ENCODE measurements at regions not wholly inside any gene's neighbourhood (a gene's known extent, or its start where the extent isn't known, plus 50 kb on each side); places are given as distances from the start of the nearest gene placed in this dataset.

GRCh38 chr2:223442847-223443246 is 159.3 kb downstream of the SCG2 start:
- H3K79me2 ChIP-seq = no peaks in the 10 kb centered on the region
- no peak overlapping the region for H3K4me2 ChIP-seq (ENCODE audit: low read length)
- no peak overlapping the region for H3K27ac ChIP-seq
- no peaks in the 10 kb centered on the region for H3K9me3 ChIP-seq (ENCODE audit: control insufficient read depth, low read length)
- H2AFZ ChIP-seq = no peak overlapping the region
- no peaks in the 10 kb centered on the region for H3K27me3 ChIP-seq (ENCODE audit: control insufficient read depth, insufficient read depth, low read length)
- no peak for TF ChIP-seq CTCF (IDR thresholded peaks at IDR 0.05)
- no peak overlapping the region for H3K4me3 ChIP-seq (ENCODE audit: low read depth, low read length)
- no peaks in the 10 kb centered on the region for H3K36me3 ChIP-seq (ENCODE audit: control insufficient read depth, insufficient read depth, low read length)
- no peaks in the 10 kb centered on the region for H3K4me1 ChIP-seq
- no peak overlapping the region for H3K9ac ChIP-seq

- Histone ChIP-seq H3K9me3 (ENCODE audit: control insufficient read depth, low read length) (no peaks in the 10 kb centered on the region), H2AFZ (no peak overlapping the region), H3K4me3 (ENCODE audit: low read depth, low read length) (no peak overlapping the region), H3K4me1 (no peaks in the 10 kb centered on the region), H3K27me3 (ENCODE audit: control insufficient read depth, insufficient read depth, low read length) (no peaks in the 10 kb centered on the region), H3K4me2 (ENCODE audit: low read length) (no peak overlapping the region), H3K27ac (no peak overlapping the region), H3K9ac (no peak overlapping the region), H3K79me2 (no peaks in the 10 kb centered on the region), H3K36me3 (ENCODE audit: control insufficient read depth, insufficient read depth, low read length) (no peaks in the 10 kb centered on the region)
- TF ChIP-seq CTCF (IDR thresholded peaks at IDR 0.05) = no peak
Observed at GRCh38 chr2:223450246-223450645, 151.9 kb downstream of the SCG2 start.

- H3K9me3 ChIP-seq (ENCODE audit: control insufficient read depth, low read length) = no peaks in the 10 kb centered on the region
Observed at GRCh38 chr2:223457301-223457700, 144.9 kb downstream of the SCG2 start.

GRCh38 chr2:223459328-223459939 is 142.7 kb downstream of the SCG2 start:
- peak overlapping the region; percentile 30 for H2AFZ ChIP-seq
- no peak overlapping the region for H3K9ac ChIP-seq
- no peaks in the 10 kb centered on the region for H3K36me3 ChIP-seq (ENCODE audit: control insufficient read depth, insufficient read depth, low read length)
- no peaks in the 10 kb centered on the region for H3K4me1 ChIP-seq
- H3K4me2 ChIP-seq (ENCODE audit: low read length) = no peak overlapping the region
- H3K9me3 ChIP-seq (ENCODE audit: control insufficient read depth, low read length) = no peaks in the 10 kb centered on the region
- H3K27me3 ChIP-seq (ENCODE audit: control insufficient read depth, insufficient read depth, low read length) = no peaks in the 10 kb centered on the region
- no peak overlapping the region for H3K4me3 ChIP-seq (ENCODE audit: low read depth, low read length)
- TF ChIP-seq CTCF (IDR thresholded peaks at IDR 0.05) = peak; percentile 70
- no peaks in the 10 kb centered on the region for H3K79me2 ChIP-seq
- H3K27ac ChIP-seq = no peak overlapping the region

More at GRCh38 chr2:223457301-223457700, 144.9 kb downstream of the SCG2 start:
- no peak overlapping the region for H3K9ac ChIP-seq
- H3K36me3 ChIP-seq (ENCODE audit: control insufficient read depth, insufficient read depth, low read length) = no peaks in the 10 kb centered on the region
- no peak overlapping the region for H2AFZ ChIP-seq
- no peak overlapping the region for H3K4me3 ChIP-seq (ENCODE audit: low read depth, low read length)
- H3K27ac ChIP-seq = no peak overlapping the region
- no peaks in the 10 kb centered on the region for H3K27me3 ChIP-seq (ENCODE audit: control insufficient read depth, insufficient read depth, low read length)
- no peaks in the 10 kb centered on the region for H3K4me1 ChIP-seq
- H3K79me2 ChIP-seq = no peaks in the 10 kb centered on the region
- TF ChIP-seq CTCF (IDR thresholded peaks at IDR 0.05) = no peak
- no peak overlapping the region for H3K4me2 ChIP-seq (ENCODE audit: low read length)

- Histone ChIP-seq H3K36me3 (ENCODE audit: control insufficient read depth, insufficient read depth, low read length) (no peaks in the 10 kb centered on the region), H3K4me2 (ENCODE audit: low read length) (no peak overlapping the region), H3K27me3 (ENCODE audit: control insufficient read depth, insufficient read depth, low read length) (no peaks in the 10 kb centered on the region), H2AFZ (no peak overlapping the region), H3K9me3 (ENCODE audit: control insufficient read depth, low read length) (no peaks in the 10 kb centered on the region), H3K4me1 (no peaks in the 10 kb centered on the region), H3K9ac (no peak overlapping the region), H3K79me2 (no peaks in the 10 kb centered on the region), H3K4me3 (ENCODE audit: low read depth, low read length) (no peak overlapping the region), H3K27ac (no peak overlapping the region)
- no peak for TF ChIP-seq CTCF (IDR thresholded peaks at IDR 0.05)
Observed at GRCh38 chr2:223460209-223460608, 142.0 kb downstream of the SCG2 start.
